SH-SY5Y (cell line): ENCODE measurements at regions not wholly inside any gene's neighbourhood (a gene's known extent, or its start where the extent isn't known, plus 50 kb on each side); places are given as distances from the start of the nearest gene placed in this dataset.

ENCODE experiments used
- GATA2 ChIP-seq: IDR thresholded peaks from 2 replicates; pipeline ENCODE4 v1.6.1; 2011; ENCODE audit warnings: mild to moderate bottlenecking, low read depth, low read length
- GATA3 ChIP-seq: IDR thresholded peaks from 2 replicates; pipeline ENCODE4 v1.6.1; 2011; ENCODE audit warnings: low read depth, mild to moderate bottlenecking, low read length, moderate library complexity

GRCh38 chr13:73754727-73755292 is 379.4 kb downstream of the KLF12 start:
- TF ChIP-seq GATA2: no peak
- no peak for TF ChIP-seq GATA3
